Liver (tissue), 2 donors: ENCODE measurements at regions not wholly inside any gene's neighbourhood (a gene's known extent, or its start where the extent isn't known, plus 50 kb on each side); places are given as distances from the start of the nearest gene placed in this dataset.

Experiments used
- MAX ChIP-seq: IDR thresholded peaks from 2 replicates; pipeline ENCODE4 v1.6.1; 2016; ENCODE audit warnings: antibody characterized with exemption
- TF ChIP-seq, protein P1 (sequence below): fragments of 150-350 bp; IDR thresholded peaks from 2 replicates; pipeline ENCODE4 v1.5.1; 2017; ENCODE audit warnings: improper control_type of control experiment, low read depth, low read length; ENCODE audit not compliant: missing input control
- TF ChIP-seq, protein P2 (sequence below): IDR thresholded peaks from 2 replicates; pipeline ENCODE4 v1.6.1; 2016; ENCODE audit warnings: antibody characterized with exemption, mild to moderate bottlenecking
- donor health status: healthy.

GRCh38 chr11:134763030-134763388, 351.0 kb upstream of the B3GAT1 start:
- TF ChIP-seq, protein P1, sequence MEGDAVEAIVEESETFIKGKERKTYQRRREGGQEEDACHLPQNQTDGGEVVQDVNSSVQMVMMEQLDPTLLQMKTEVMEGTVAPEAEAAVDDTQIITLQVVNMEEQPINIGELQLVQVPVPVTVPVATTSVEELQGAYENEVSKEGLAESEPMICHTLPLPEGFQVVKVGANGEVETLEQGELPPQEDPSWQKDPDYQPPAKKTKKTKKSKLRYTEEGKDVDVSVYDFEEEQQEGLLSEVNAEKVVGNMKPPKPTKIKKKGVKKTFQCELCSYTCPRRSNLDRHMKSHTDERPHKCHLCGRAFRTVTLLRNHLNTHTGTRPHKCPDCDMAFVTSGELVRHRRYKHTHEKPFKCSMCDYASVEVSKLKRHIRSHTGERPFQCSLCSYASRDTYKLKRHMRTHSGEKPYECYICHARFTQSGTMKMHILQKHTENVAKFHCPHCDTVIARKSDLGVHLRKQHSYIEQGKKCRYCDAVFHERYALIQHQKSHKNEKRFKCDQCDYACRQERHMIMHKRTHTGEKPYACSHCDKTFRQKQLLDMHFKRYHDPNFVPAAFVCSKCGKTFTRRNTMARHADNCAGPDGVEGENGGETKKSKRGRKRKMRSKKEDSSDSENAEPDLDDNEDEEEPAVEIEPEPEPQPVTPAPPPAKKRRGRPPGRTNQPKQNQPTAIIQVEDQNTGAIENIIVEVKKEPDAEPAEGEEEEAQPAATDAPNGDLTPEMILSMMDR, result no peak
- TF ChIP-seq, protein P2, sequence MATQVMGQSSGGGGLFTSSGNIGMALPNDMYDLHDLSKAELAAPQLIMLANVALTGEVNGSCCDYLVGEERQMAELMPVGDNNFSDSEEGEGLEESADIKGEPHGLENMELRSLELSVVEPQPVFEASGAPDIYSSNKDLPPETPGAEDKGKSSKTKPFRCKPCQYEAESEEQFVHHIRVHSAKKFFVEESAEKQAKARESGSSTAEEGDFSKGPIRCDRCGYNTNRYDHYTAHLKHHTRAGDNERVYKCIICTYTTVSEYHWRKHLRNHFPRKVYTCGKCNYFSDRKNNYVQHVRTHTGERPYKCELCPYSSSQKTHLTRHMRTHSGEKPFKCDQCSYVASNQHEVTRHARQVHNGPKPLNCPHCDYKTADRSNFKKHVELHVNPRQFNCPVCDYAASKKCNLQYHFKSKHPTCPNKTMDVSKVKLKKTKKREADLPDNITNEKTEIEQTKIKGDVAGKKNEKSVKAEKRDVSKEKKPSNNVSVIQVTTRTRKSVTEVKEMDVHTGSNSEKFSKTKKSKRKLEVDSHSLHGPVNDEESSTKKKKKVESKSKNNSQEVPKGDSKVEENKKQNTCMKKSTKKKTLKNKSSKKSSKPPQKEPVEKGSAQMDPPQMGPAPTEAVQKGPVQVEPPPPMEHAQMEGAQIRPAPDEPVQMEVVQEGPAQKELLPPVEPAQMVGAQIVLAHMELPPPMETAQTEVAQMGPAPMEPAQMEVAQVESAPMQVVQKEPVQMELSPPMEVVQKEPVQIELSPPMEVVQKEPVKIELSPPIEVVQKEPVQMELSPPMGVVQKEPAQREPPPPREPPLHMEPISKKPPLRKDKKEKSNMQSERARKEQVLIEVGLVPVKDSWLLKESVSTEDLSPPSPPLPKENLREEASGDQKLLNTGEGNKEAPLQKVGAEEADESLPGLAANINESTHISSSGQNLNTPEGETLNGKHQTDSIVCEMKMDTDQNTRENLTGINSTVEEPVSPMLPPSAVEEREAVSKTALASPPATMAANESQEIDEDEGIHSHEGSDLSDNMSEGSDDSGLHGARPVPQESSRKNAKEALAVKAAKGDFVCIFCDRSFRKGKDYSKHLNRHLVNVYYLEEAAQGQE, result no peak
- no peak for TF ChIP-seq MAX
